GM21423 (cell line): ENCODE measurements at regions not wholly inside any gene's neighbourhood (a gene's known extent, or its start where the extent isn't known, plus 50 kb on each side); places are given as distances from the start of the nearest gene placed in this dataset.
"Not testable (repeated sequence)": the region's sequence is repeated elsewhere in the genome, so short reads cannot be mapped to it uniquely, and the experiment has no call there.

Experiments used
- ATAC-seq: cut with Tn5 transposase; IDR thresholded peaks from one replicate; pipeline ENCODE4 v1.9.1; 2021; ENCODE audit warnings: mild to moderate bottlenecking, moderate library complexity; ENCODE audit not compliant: unreplicated experiment

DNA sequence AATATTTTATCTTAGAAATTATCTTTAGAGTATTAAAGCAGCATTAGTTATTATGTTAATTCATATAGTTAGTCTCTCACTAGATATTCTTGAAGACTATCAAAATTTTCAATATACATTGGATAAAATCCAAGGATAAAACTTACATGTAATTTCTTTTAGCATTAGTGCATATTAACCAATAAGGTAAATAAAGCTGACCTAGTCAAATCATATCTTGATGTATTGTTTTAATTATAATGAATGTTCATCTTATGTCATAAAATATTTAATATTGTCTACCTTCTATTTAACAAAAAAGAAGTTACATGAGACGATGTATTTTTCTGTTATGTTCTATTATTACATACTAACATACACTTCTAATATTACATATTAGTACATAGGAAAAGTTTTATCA lies 301.7 kb upstream of the DAB2 start:
- ATAC-seq: no peak

DNA sequence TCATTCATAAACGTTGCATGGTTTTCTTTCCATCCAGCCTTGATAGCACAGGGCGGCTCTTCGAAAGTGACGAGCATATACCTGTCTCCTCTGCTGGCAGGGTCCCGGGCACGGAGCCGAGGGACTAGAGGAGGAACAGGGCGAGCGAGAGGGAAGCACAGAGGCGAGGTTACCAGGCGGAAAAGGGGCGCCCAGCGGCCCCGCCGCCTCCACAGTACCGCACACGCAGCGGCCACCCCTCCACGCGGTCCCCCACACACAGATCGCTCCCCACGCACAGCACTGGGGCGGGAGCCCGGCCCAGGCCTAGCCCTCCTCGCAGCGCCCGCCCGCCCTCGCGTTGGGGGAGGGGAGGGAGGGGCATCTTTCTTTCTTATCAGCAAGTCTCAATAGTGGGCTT lies 296.6 kb upstream of the DAB2 start:
- no peak for ATAC-seq

DNA sequence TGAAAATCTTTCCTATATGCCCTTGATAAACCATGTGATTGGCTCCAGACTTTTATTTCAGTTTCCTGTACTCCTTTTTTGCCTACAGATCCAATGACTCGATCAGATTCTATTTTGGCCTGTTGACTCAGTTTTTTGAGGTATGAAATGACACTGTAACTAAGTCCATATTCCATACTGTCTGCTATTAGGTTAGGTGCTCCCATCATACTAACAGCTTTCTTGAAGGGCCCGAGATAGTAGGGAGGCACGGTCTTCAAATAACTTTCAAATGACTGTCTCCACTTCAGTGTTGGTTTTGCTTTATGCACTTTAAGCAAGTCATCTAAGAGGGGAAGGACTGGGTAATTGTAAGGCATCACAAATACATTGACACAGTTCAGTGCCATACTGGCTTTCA lies 295.4 kb upstream of the DAB2 start:
- no peak for ATAC-seq

DNA sequence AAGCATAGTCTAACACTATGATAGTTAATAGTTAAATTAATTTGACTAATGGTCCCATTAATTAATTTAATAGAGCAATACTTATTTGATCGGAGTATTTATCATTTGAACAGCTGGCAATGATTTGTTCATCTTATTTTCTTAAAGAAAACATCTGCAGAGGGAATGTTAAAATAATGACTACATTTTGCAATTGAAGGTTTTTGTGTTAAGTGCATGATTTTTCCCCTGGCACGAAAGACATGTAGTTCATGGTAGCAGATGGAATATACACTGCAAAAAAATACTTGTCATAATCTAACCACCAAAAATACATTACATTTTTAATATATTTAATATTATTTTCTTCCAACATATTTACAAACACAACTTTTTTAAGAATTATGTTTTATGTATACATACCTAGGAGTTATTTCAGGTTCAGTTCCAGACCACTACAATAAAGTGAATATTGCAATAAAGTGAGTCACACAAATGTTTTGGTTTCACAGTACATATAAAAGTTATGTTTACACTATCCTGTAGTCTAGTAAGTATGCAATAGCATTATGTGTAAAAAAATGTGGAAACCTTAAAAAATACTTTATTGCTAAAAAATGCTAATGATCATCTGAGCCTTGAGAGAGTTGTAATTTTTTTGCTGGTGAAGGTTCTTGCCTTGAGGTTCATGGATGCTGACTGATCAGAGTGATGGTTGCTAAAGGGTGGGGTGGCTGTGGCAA lies 292.6 kb upstream of the DAB2 start:
- ATAC-seq: no peak

DNA sequence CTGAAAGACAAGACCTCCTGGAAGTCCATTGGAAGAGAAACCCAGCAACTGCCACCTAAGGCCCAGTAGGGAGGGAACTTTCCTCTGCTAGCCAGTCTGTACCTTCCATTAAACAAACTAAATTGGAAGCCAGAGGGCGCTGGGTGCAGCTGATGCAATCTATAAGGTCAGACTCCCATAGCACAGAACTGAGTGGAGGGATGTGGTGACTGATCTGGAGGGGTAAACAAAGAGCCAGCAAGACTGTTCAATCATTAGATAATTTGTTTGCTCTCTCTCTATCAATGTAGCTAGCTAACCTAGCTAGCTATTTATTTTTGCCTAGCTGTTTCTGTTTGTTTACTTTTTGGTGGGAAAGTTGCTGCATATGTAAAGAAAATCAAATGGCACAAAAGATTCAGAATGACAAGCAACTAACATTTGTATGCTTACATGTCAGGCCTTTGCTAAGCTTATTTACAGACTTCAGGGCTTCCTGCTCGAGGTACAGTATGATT lies 291.8 kb upstream of the DAB2 start:
- ATAC-seq: no peak

DNA sequence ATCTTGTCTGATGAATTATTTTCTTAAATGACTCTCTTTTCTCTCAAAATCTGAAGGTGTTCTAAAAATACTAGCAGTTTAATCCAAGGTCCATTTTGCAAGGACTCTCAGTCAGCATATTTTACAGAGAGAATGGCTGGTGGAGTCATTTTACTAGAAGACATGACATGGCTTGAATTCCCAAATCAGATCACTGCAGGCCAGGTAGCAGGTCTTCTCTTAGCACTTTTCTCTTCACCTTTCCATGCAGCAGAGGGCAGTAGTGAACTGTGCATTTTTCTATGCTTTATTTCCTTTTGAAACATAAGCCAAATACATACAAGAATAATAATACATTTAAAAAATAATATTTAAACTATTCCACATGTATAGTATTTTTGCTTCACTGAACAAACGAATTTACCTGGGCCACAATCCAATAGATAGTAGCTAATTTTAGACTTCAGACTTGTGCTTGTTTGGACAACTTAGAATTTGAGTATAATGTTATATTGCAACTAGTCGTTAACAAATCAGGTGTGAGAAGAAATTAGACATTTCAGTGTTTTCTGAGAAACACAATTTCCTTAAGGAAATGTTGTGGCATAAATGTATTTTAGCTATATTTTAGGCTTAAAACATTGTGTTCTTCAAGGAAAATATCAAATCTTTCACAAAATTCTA lies 289.4 kb upstream of the DAB2 start:
- no peak for ATAC-seq

DNA sequence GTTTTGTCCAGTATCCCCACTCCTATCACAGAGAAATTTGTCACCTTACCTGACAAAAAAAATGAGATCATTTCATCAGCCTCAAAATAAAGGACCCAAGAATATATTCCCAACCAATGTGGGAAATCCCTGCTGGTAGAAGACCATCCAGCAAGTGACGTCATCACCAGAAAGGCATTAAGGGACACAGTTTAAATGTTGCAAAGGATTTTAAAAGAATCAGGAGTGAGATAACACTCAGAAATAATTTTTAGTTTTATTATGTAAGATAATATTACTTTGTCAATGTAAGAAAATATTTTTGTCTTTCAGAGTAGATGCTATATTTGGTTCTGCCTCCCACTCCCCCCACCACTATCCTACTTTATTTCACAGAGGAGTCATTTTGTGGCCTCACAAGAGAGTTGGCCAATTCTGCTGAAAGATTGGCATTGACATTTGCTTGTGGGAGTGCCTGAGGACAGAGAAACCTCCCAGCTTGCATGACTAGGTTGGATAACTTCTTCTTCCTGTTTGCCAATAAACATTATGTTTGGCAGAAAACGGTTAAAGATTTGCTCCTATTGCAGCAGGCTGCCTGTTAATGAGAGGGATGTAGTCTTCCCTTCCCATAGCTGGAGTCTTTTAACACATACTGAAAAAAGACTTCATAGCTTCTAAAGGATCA lies 288.6 kb upstream of the DAB2 start:
- ATAC-seq: no peak

DNA sequence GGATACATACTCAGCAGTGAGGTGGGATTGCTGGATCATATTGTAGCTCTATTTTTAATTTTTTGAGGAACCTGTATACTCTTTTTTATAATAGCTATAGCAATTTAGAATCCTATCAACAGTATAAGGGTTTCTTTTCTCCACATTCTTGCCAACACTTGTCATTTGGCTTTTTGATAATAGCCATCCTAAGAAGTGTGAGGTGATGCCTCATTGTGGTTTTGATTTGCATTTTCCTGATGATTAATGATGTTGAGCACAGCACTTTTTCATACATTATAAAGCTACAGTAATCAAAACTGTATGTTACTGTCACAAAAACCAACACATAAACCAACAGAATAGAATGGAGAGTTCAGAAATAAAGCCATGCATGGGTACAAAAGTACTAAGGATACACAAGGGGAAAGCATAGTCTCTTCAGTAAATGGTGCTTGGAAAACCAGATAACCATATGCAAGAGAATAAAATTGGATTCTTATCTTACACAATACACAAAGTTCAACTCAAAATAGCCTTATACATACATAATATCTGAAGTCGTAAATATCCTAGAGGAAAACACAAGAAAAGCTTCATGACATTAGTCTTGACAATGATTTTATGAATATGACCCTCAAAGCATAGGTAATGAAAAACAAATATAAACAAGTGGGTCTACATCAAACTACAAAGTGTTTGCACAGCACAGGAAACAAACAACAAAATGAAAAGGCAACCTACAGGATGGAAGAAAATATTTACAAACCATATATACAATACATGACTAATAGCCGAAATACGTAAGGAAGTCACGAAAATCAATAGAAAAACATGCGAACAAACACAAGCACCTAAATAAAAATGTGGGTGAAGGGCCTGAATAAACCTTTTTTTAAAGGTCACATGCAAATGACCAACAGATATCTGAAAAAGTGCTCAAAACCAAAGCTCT lies 287.8 kb upstream of the DAB2 start:
- no peak for ATAC-seq

DNA sequence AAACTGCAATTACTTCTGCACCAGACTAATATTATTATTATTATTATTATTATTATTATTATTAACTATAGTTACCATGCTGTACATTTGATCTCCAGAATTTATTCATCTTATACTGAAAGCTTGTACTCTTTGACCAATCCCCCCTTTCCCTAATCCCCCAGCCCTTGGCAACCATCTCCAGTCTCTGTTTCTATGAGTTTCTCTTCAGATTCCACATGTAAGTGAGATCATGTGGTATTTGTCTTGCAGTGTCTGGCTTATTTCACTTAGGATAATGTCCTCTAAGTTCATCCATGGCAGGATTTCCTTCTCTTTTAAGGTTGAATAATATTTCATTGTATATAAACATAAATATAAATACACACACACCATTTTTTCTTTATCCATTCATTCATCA lies 287.0 kb upstream of the DAB2 start:
- ATAC-seq: no peak

DNA sequence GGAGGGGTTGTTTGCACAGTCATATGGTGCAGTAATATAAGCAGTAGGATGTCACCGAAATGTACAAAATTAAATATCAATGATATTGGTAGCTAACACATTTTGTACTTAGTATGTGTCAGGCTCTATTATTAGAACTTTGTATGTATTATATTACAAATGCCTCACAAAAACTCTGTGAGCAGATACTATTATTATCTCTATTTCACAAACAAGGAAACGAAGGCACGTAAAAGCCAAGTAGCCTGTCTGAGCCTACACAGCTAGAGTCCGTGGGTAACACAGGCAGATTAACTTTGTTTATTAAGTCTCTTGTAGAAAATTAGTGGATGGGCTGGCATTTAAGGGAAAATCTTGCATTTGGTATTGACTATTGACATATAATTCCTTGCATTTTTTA lies 284.3 kb upstream of the DAB2 start:
- no peak for ATAC-seq

DNA sequence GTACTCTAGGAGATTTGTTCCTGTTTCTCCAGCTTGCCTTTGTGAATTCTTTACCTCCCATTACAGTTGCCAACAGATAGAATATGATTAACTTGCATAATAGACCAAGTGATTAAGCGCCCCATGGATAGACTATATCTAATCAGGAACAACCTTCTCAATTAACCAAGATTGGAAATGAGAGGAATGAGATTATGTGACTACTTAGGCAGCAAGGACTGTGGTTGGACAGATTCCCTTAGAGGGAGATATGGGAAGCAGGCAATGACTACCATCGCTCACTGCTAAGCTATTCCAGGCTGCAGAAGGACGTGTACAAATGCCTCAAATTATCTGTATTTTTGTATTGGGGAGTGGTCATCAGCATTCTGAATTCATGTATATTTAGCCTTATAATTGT lies 278.1 kb upstream of the DAB2 start:
- ATAC-seq: no peak

DNA sequence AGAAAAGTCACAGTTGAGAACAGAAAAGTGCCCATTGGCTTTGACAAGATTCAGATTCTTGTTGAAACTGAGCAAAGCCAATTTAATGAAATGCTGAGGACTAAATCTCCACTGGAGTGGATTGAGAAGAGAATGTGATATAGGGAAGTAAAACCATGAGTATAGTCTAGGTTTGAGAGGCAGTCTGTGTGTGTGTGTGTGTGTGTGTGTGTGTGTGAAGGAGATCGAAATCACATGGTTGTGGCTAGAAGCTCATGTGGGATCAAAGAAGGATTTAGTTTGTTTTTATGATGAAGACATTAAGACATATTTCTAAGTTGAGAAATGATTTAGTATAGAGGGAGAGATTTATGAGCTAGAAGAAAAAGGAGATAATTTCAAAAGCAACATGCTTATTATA lies 275.7 kb upstream of the DAB2 start:
- ATAC-seq: no peak

DNA sequence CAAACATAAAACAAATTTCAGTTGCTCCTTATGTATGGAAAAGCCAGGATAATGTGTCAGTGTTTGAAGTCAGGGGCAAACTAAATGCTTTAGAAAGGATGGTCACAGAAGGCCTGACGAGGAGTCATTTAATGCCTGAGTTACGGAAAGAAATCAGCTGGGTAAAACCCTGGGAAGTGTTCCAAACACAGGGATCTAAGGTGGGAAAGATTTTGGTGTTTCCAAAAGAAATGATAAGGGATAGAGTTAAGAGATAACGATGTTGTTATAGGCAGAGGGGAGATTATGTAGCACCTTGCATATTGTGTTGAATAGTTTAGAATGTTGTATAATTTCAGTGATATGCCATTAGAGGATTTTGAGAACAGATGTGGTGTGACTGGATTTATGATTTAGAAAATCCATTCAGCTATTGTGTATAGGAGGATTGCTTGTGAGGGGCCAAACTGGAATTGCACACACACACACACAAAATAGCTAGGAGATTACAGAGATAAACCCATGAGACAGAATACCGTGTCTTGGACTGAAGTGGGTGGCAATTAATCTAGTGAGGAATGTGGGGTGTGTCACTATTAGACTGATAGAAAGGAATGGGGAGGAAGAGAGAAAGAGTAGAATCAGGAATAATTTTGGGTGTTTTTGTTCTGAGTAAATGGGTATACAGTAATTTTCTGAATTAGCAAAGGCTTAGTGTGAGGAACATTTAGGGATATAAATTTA lies 274.2 kb upstream of the DAB2 start:
- no peak for ATAC-seq

DNA sequence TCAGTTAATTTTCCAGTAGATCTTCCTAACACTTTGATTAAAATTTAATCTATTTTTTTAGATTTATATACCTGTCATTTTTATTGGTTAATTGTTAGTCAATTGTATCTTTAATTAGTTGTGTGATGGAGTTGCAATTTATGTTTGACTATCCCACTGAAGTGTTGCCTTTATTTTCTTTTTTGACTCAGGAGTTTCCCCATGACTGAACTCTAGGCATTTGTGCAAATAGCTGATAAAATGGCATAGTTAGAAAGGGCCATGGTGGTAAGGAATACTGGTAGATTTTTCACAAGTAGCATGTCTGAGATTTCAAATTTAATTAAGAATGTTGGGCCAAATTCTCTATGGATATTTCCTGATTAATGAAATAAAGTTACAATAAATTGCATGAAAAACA lies 273.1 kb upstream of the DAB2 start:
- no peak for ATAC-seq

DNA sequence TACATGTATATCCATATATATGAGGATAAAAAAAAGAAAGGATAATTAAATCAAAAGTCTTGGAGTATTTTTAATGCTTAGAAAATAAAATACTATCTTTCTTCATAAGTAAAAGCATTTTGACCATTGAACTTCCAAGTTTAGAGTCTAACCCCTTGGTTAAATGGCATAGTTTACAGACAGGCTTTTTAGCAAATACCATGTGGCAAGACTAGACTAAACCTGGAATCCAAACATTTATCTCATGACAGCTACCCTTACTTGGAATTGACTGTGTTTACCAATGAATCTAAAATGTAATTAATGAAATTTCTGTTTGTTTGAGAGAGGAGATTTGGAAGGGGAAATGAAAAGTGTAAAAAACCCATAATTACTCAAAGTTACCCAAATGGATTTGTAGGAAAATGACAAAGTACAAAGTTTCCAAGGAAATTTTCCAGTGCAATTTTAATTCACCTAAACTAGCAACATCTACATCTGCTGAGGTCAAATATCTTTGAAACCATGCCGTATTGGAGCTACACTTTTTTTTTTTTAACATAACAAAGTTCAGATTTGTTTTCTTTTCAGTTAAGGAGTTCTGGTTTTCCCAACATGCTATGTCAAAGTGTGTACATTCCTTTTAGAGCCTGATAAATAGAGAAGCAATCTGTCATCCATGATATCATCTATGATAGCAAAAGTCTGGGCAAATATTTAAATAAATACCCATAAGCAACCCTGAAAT lies 272.1 kb upstream of the DAB2 start:
- no peak for ATAC-seq

DNA sequence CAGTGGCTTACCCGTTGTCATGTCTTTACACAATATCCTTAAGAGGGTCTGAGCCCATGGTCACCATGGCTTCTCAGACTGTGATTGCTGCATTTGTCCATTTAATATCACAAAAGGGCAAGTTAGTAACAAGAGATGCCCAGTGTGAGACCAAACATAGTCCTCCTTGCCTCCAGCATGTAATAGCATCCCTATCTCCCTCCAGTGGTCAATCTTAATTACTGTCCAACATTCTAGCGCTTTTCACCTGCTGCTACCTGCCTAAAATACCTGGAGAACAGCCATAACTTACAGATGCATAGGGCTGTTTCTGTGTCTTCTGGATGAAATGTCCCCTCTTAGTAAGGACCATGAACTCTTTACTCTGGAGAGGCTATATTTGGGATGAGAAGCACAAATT lies 267.2 kb upstream of the DAB2 start:
- no peak for ATAC-seq

DNA sequence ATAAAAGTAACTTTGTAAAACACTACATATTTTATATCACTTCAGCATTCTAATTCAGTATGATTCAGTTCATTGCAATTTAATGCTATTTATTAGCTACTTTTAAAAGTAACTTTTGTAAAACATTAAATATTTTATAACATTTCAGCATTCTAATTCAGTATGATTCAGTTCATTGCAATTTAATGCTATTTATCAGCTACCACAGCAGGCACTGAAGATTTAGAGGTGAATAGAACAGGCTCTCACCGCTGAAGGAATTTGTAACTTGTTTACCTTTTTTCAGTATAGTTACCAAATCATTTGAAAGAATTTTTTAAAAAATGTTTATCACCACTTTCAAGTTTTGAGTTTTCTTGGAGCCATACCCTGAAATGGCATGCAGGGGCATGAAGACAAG lies 266.4 kb upstream of the DAB2 start:
- no peak for ATAC-seq

DNA sequence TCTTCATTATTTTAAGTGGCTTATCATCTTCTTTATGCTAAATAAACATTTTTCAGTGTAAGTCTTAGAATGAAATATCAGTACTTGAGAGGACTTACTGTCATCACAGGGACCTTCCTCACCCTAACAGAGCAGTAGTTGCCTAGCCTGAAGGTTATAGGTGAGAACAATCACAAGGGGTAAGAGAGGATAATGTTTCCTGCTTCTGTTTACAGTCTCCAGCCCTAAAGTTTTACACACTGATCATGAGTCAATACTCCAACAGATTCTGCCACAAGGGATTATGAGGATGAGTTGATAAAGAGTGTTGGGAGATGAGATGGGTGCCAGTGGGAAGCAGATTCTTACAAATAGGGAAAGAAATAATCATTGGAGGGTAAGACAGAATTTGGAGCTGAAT lies 265.1 kb upstream of the DAB2 start:
- no peak for ATAC-seq

DNA sequence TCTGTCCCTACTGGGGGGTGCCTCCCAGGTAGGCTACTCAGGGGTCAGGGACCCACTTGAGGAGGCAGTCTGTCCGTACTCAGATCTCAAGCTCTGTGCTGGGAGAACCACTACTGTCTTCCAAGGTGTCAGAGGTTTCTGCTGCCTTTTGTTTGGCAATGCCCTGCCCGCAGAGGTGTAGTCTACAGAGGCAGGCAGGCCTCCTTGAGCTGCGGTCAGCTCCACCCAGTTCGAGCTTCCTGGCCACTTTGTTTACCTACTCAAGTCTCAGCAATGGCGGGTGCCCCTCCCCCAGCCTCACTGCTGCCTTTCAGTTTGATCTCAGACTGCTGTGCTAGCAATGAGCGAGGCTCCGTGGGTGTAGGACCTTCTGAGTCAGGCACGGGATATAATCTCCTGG lies 263.1 kb upstream of the DAB2 start:
- ATAC-seq: not testable (repeated sequence)

DNA sequence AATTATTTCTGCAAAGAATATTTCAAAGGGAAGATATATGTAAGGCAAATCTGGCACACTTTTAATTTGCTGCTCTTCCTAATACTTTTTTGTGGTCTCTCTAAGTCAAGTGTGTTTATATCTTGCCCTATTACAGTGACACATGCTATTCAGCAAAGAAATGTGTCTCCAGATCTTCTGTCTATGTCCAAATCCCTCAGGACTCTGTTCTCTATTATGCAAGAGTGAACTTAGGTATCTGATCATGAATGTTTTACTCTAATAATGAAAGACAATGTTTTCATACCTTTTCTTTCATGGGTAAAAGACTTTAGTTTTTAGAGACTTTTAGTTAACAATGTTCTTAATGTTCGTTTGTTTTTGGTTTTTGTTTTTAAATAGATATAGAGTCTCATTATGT lies 255.4 kb upstream of the DAB2 start:
- no peak for ATAC-seq
